Neural progenitor cell (in vitro differentiated cells): ENCODE measurements at regions not wholly inside any gene's neighbourhood (a gene's known extent, or its start where the extent isn't known, plus 50 kb on each side); places are given as distances from the start of the nearest gene placed in this dataset.

Experiments used
- DNase-seq: peaks from one replicate; pipeline ENCODE4 v3.0.0-alpha.2; 2016; ENCODE audit warnings: low spot score
- H2AFZ ChIP-seq: fragments of 200-600 bp; sonication (generic); replicated peaks from 2 replicates; pipeline ENCODE4 v1.6.1; 2016; ENCODE audit warnings: antibody characterized with exemption
- H3F3A ChIP-seq: fragments of 200-600 bp; sonication (generic); 2 replicates; pipeline ENCODE4 v1.6.1; 2016; ENCODE audit warnings: antibody characterized with exemption, low read depth
- H3K27ac ChIP-seq: fragments of 200-600 bp; sonication (generic); 2 replicates; pipeline ENCODE4 v1.5.1; 2016; ENCODE audit warnings: mild to moderate bottlenecking
- H3K27me3 ChIP-seq: fragments of 200-600 bp; sonication (generic); 2 replicates; pipeline ENCODE4 v1.6.1; 2016; ENCODE audit warnings: mild to moderate bottlenecking, moderate library complexity
- H3K36me3 ChIP-seq: fragments of 200-600 bp; sonication (generic); 2 replicates; pipeline ENCODE4 v1.5.1; 2016
- H3K4me1 ChIP-seq: fragments of 200-600 bp; sonication (generic); 2 replicates; pipeline ENCODE4 v1.6.1; 2016; ENCODE audit warnings: mixed run types
- H3K4me2 ChIP-seq: fragments of 200-600 bp; sonication (generic); 2 replicates; pipeline ENCODE4 v1.6.1; 2016
- H3K4me3 ChIP-seq: fragments of 200-600 bp; sonication (generic); 2 replicates; pipeline ENCODE4 v1.5.1; 2016
- H3K79me2 ChIP-seq: fragments of 200-600 bp; sonication (generic); 2 replicates; pipeline ENCODE4 v1.6.1; 2016; ENCODE audit warnings: low read depth
- H3K9ac ChIP-seq: fragments of 200-600 bp; sonication (generic); 2 replicates; pipeline ENCODE4 v1.6.1; 2016
- H3K9me3 ChIP-seq: fragments of 200-600 bp; sonication (generic); 2 replicates; pipeline ENCODE4 v1.5.1; 2016; ENCODE audit warnings: low read depth
- H4K20me1 ChIP-seq: fragments of 200-600 bp; sonication (generic); 2 replicates; pipeline ENCODE4 v1.6.1; 2016; ENCODE audit warnings: low read depth
- H3K27ac Mint-ChIP-seq: 3 replicates; pipeline ENCODE4 v1.8.0; 2021; ENCODE audit warnings: mixed read lengths
- H3K27me3 Mint-ChIP-seq: 2 replicates; pipeline ENCODE4 v1.8.0; 2022; ENCODE audit warnings: low read depth, mild to moderate bottlenecking, inconsistent platforms, moderate library complexity, mixed read lengths; ENCODE audit not compliant: insufficient read depth
- H3K36me3 Mint-ChIP-seq: 3 replicates; pipeline ENCODE4 v1.8.0; 2021; ENCODE audit warnings: mixed read lengths
- H3K4me1 Mint-ChIP-seq: 3 replicates; pipeline ENCODE4 v1.8.0; 2021; ENCODE audit warnings: mixed read lengths
- H3K4me3 Mint-ChIP-seq: 3 replicates; pipeline ENCODE4 v1.8.0; 2021; ENCODE audit warnings: mild to moderate bottlenecking, moderate library complexity, mixed read lengths
- H3K9me3 Mint-ChIP-seq: 3 replicates; pipeline ENCODE4 v1.8.0; 2020; ENCODE audit warnings: mixed read lengths
- CTCF ChIP-seq: fragments of 200-600 bp; sonication (generic); IDR thresholded peaks from 2 replicates; pipeline ENCODE4 v1.5.1; 2017; ENCODE audit warnings: antibody characterized with exemption, mild to moderate bottlenecking
- EZH2 ChIP-seq: fragments of 200-600 bp; sonication (generic); IDR thresholded peaks from 2 replicates; pipeline ENCODE4 v1.6.1; 2017; ENCODE audit warnings: antibody characterized with exemption, mild to moderate bottlenecking, moderate library complexity
- EZH2phosphoT487 ChIP-seq: fragments of 200-600 bp; sonication (generic); IDR thresholded peaks from 2 replicates; pipeline ENCODE4 v1.6.1; 2017; ENCODE audit warnings: antibody characterized with exemption

- H3K4me1 Mint-ChIP-seq = no peaks in the 10 kb centered on the region
- no peaks in the 10 kb centered on the region for H3F3A ChIP-seq
- no peak overlapping the region for H3K4me3 ChIP-seq
- TF ChIP-seq EZH2 (no peak), CTCF (no peak), EZH2phosphoT487 (no peak)
- no peaks in the 10 kb centered on the region for H3K36me3 Mint-ChIP-seq
- H4K20me1 ChIP-seq = no peaks in the 10 kb centered on the region
- H3K9me3 ChIP-seq = no peaks in the 10 kb centered on the region
- no peak overlapping the region for H3K27ac ChIP-seq
- H3K4me2 ChIP-seq = no peak overlapping the region
- H3K4me3 Mint-ChIP-seq = no peak overlapping the region
- H3K27ac Mint-ChIP-seq = no peak overlapping the region
- H2AFZ ChIP-seq = no peak overlapping the region
- no peaks in the 10 kb centered on the region for H3K36me3 ChIP-seq
- no peaks in the 10 kb centered on the region for H3K9me3 Mint-ChIP-seq
- DNase-seq = no peak
- no peak overlapping the region for H3K9ac ChIP-seq
- H3K27me3 ChIP-seq = no peaks in the 10 kb centered on the region
- no peaks in the 10 kb centered on the region for H3K79me2 ChIP-seq
- no peaks in the 10 kb centered on the region for H3K27me3 Mint-ChIP-seq
- peaks cover 12% of the 10 kb centered on the region for H3K4me1 ChIP-seq
Measured at GRCh38 chr3:18082551-18083272, 340.3 kb upstream of the TBC1D5 start.

- Histone ChIP-seq H3F3A (no peaks in the 10 kb centered on the region), H3K27ac (no peak overlapping the region), H3K79me2 (no peaks in the 10 kb centered on the region), H3K9me3 (no peaks in the 10 kb centered on the region), H3K27me3 (no peaks in the 10 kb centered on the region), H3K4me2 (no peak overlapping the region), H2AFZ (no peak overlapping the region), H4K20me1 (no peaks in the 10 kb centered on the region), H3K4me3 (no peak overlapping the region), H3K9ac (no peak overlapping the region), H3K4me1 (peaks cover 2% of the 10 kb centered on the region), H3K36me3 (no peaks in the 10 kb centered on the region)
- H3K9me3 Mint-ChIP-seq = no peaks in the 10 kb centered on the region
- H3K4me1 Mint-ChIP-seq = no peaks in the 10 kb centered on the region
- H3K36me3 Mint-ChIP-seq = no peaks in the 10 kb centered on the region
- no peak for DNase-seq
- TF ChIP-seq EZH2phosphoT487 = no peak
- TF ChIP-seq EZH2 = no peak
- TF ChIP-seq CTCF = no peak
- no peaks in the 10 kb centered on the region for H3K27me3 Mint-ChIP-seq
- no peak overlapping the region for H3K4me3 Mint-ChIP-seq
- no peak overlapping the region for H3K27ac Mint-ChIP-seq
Measured at GRCh38 chr3:18080198-18080689, 337.8 kb upstream of the TBC1D5 start.

- no peak overlapping the region for H3K4me2 ChIP-seq
- no peaks in the 10 kb centered on the region for H3K4me1 ChIP-seq
- no peak overlapping the region for H3K4me3 ChIP-seq
- H3F3A ChIP-seq = no peaks in the 10 kb centered on the region
- no peaks in the 10 kb centered on the region for H3K36me3 Mint-ChIP-seq
- no peak for DNase-seq
- H4K20me1 ChIP-seq = no peaks in the 10 kb centered on the region
- H3K36me3 ChIP-seq = no peaks in the 10 kb centered on the region
- no peak overlapping the region for H2AFZ ChIP-seq
- TF ChIP-seq CTCF (no peak), EZH2 (no peak), EZH2phosphoT487 (no peak)
- no peak overlapping the region for H3K9ac ChIP-seq
- H3K79me2 ChIP-seq = no peaks in the 10 kb centered on the region
- H3K27me3 ChIP-seq = no peaks in the 10 kb centered on the region
- H3K9me3 Mint-ChIP-seq = no peaks in the 10 kb centered on the region
- no peak overlapping the region for H3K27ac Mint-ChIP-seq
- no peaks in the 10 kb centered on the region for H3K9me3 ChIP-seq
- H3K4me1 Mint-ChIP-seq = no peaks in the 10 kb centered on the region
- peaks cover under 1% of the 10 kb centered on the region for H3K27me3 Mint-ChIP-seq
- no peak overlapping the region for H3K27ac ChIP-seq
- no peak overlapping the region for H3K4me3 Mint-ChIP-seq
Measured at GRCh38 chr3:18079739-18080138, 337.3 kb upstream of the TBC1D5 start.
